ENCODE measurements at regions not wholly inside any gene's neighbourhood (a gene's known extent, or its start where the extent isn't known, plus 50 kb on each side); places are given as distances from the start of the nearest gene placed in this dataset.

DNA sequence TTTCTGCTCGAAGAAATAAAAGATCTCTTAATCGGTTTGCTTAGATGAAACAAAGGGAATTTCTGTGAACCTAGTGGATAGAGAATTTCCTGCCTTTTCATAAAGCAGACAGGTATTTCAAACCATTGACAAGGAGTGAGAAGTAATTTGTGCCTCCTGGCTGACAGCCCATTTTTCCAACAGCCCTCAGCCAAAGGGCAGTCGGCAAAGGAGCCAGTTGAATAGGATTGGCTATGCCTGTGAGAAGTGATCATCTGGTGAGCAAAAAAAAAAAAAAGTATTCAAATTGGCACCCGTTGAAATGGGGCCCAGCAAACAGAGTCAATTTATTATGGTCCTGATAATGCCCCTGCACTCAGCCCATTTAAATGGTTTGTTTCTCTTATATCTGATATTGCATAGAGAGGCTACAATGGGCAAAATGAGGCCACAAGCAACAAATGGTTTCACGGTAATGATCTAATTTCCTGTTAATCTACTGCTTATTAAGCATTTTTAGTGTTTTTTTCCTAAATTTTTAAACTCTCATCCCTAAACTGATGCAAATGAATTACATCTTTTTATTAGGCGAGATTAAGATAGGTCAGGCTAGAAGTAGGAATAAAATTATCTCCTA, 477.5 kb downstream of the NUF2 start:
- TF ChIP-seq, protein P1, sequence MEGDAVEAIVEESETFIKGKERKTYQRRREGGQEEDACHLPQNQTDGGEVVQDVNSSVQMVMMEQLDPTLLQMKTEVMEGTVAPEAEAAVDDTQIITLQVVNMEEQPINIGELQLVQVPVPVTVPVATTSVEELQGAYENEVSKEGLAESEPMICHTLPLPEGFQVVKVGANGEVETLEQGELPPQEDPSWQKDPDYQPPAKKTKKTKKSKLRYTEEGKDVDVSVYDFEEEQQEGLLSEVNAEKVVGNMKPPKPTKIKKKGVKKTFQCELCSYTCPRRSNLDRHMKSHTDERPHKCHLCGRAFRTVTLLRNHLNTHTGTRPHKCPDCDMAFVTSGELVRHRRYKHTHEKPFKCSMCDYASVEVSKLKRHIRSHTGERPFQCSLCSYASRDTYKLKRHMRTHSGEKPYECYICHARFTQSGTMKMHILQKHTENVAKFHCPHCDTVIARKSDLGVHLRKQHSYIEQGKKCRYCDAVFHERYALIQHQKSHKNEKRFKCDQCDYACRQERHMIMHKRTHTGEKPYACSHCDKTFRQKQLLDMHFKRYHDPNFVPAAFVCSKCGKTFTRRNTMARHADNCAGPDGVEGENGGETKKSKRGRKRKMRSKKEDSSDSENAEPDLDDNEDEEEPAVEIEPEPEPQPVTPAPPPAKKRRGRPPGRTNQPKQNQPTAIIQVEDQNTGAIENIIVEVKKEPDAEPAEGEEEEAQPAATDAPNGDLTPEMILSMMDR (IDR thresholded peaks at IDR 0.05 in 4 of 5, conservative IDR thresholded peaks at IDR 0.05 in 1 of 5) = no peak
- no peak for TF ChIP-seq POLR2A (IDR thresholded peaks at IDR 0.05)

All from gastrocnemius medialis (tissue), 4 donors.